GM21528 (cell line): ENCODE measurements at regions not wholly inside any gene's neighbourhood (a gene's known extent, or its start where the extent isn't known, plus 50 kb on each side); places are given as distances from the start of the nearest gene placed in this dataset.

ENCODE experiments used
- ATAC-seq: cut with Tn5 transposase; IDR thresholded peaks from one replicate; pipeline ENCODE4 v1.9.1; 2021; ENCODE audit warnings: mild to moderate bottlenecking, moderate library complexity; ENCODE audit not compliant: unreplicated experiment, low FRiP score

GRCh38 chr3:111465081-111465670 lies 76.8 kb upstream of the CD96 start:
- no peak for ATAC-seq

GRCh38 chr3:111470032-111470431 lies 72.0 kb upstream of the CD96 start:
- no peak for ATAC-seq

GRCh38 chr3:111471831-111472230 lies 70.2 kb upstream of the CD96 start:
- no peak for ATAC-seq

GRCh38 chr3:111472556-111472955 lies 69.4 kb upstream of the CD96 start:
- no peak for ATAC-seq

- no peak for ATAC-seq
Observed at GRCh38 chr3:111473550-111473949, 68.4 kb upstream of the CD96 start.

- no peak for ATAC-seq
Observed at GRCh38 chr3:111476701-111477100, 65.3 kb upstream of the CD96 start.

GRCh38 chr3:111480091-111480490 lies 61.9 kb upstream of the CD96 start:
- ATAC-seq = no peak

GRCh38 chr3:111481551-111481950 lies 60.4 kb upstream of the CD96 start:
- no peak for ATAC-seq

GRCh38 chr3:111482574-111482973 lies 59.4 kb upstream of the CD96 start:
- ATAC-seq = no peak

- ATAC-seq = no peak
Observed at GRCh38 chr3:111485086-111485485, 56.9 kb upstream of the CD96 start.
